CD1c-positive myeloid dendritic cell (primary cell): ENCODE measurements at regions not wholly inside any gene's neighbourhood (a gene's known extent, or its start where the extent isn't known, plus 50 kb on each side); places are given as distances from the start of the nearest gene placed in this dataset.
"Not testable (repeated sequence)": the region's sequence is repeated elsewhere in the genome, so short reads cannot be mapped to it uniquely, and the experiment has no call there.

ENCODE experiments used
- DNase-seq: peaks from one replicate; pipeline ENCODE4 v3.0.0-alpha.2; 2016; ENCODE audit errors: extremely low spot score

DNA sequence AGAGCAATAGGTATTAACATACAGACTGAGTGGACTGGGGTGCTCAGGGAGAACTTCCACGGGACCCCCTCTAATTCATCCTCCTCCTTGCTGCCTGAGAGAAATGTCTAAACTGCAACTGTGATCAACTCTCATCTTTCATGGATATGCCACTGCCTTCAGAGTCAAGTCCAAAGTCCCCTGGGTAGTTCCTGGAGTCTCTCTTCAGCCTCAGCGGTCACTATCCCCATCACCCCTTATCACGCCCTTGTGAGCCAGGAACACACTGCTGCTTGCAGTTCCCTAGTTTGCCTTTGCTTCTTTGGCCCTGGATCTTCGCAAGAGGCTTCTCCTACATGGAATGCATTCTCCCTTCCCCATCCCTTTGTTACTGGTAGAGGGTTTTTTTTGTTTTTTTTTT lies 58.7 kb upstream of the AUTS2 start:
- DNase-seq, result no peak

DNA sequence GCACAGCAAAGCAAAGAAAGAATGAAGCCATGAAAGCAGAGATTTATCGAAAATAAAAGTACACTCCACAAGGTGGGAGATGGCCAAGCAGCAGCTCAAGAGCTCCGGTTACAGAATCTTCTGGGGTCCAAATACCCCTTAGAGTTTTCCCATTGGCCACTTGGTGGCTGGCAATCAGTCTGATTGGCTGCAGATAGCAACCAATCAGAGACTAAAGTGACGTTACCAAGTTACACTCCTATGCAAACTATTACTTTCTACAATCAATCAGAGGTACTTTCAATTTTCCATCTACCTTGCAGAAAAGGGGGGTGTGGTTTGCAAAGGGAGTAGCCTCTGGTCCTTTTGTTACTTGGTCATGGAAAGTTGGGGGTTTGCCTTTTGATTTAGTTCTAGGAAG lies 58.0 kb upstream of the AUTS2 start:
- no peak for DNase-seq

- DNase-seq, result not testable (repeated sequence)
Observed at GRCh38 chr7:69541779-69542432, 56.4 kb upstream of the AUTS2 start.

GRCh38 chr7:69545175-69545574 lies 53.1 kb upstream of the AUTS2 start:
- no peak for DNase-seq
